8988T (cell line): ENCODE measurements at regions not wholly inside any gene's neighbourhood (a gene's known extent, or its start where the extent isn't known, plus 50 kb on each side); places are given as distances from the start of the nearest gene placed in this dataset.

ENCODE experiments used
- DNase-seq: peaks from one replicate; pipeline ENCODE4 v3.0.0; 2011

DNA sequence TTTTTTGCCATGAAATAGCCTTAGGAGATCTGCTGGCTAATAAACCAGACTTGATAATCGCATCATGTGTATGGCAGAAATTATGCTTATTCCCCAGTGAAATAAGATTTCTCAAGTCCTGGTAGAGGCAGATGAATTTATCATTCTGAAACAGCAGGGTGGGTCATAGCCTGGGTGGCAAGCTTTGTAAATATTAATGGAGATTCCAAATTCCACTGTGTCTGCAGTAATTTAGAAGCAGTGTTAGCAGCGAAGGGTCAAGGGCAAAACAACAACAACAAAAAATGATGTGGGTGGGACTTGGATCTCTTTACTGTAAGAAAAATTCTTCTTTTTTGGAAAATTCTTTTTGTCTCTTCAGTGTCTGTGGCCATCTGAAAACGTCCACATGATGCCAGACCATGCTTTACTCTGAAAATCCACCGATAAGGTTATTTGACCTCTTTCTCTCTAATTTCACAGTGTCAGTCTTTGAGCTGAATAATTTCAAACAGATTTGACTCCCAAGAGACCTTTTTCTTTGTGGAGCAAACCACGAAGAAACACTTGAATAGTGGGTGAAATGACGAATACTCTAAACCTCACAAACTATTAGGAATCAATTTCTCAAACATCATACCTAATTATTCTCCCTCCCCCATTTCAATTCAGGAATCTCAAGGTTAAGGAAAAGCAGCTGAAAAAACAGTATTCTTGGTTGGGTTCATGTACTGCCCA is 106.0 kb upstream of the RPS23 start:
- no peak for DNase-seq

- DNase-seq = no peak
Observed at GRCh38 chr5:82381591-82381990, 103.4 kb upstream of the RPS23 start.

DNA sequence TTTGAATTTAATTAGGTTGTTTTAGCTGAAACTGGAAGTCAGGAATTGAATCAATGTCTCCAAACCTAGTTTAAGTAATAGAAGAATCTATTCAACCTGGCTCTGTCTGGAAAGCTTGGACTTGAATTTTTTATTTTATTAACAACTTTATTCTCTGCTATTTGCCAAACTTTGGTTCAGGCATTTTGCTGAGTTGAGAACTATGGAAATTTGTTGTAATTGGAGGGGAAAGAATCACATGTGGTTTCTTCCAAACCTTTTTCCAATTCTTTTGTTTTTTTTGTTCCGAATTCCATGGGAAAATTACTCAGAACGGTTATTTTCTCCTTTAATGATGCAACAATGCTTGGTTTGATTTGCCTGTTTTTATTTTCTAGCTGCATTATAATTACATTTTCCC is 98.2 kb upstream of the RPS23 start:
- no peak for DNase-seq

DNA sequence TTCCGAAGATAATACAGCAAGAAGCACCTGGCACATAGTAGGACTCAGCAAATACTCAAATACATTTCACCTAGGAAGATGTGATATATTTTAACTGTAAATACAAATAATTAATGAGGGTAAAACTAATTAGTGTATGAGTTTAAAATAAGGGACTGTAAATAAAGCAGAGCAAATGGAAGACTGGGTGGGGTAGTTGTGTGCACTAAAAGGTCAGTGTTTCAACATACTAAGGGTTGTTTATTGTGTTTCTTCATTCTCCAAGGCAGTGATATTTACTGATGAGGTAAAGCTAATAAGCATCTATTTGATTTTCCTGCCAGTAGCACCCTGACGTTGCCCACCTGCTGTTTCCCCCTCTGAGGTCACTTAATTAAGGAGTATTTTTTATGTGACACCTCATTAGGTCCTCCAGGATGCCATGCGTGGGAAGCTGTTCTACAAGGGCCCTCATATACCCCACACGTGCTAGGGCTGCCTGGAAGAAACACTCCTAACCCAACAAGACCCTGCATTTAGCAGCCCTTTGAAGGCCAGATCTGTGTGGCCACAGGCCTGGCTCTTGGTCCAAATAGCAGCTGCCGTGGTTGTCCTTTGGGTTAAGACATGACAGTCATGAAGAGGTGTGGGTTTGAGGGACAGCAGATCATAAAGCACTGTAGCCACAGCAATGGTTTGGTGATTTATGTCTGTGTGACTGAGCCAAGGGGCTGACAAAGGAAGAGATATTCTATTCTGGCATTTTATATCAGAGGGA is 97.5 kb upstream of the RPS23 start:
- DNase-seq = no peak

DNA sequence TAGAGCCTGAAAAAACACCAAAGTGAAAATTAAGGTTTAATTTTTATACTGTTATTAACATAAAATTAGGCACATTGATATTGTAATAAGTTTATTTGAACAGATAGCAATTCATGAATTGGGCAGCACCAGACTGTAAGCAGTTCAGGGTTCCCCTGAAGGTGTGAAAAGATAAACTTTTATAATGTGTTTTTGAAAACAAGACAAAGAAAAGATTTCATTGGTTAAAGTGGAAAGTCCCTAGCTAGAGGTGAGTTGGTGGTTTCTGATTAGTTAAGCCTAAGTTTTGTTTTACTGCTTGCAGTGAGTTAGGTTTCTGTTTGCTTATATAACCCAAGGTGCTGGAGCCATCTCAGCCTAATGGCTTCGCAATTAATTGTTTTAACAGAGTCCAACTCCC is 96.5 kb upstream of the RPS23 start:
- no peak for DNase-seq

DNA sequence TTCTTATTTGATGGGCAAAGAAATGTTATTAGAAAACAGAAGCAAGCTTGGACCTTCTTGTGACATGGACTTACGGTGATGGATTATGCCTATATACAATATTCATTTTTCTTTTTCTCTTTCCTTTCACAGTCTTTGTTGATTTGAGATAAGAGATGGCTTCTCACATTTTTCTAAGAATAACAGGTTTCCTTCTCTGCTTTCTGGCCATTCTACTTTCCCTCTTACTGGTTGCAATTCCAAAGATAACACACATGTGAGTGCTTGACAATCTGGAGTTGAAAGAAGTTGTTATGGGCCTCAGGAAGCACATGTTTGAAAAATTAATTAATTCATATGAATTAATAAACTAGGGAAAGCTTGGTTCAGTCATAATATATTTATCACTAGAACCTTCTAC is 89.8 kb upstream of the RPS23 start:
- DNase-seq = no peak

GRCh38 chr5:82365744-82366228 is 87.6 kb upstream of the RPS23 start:
- DNase-seq = no peak

DNA sequence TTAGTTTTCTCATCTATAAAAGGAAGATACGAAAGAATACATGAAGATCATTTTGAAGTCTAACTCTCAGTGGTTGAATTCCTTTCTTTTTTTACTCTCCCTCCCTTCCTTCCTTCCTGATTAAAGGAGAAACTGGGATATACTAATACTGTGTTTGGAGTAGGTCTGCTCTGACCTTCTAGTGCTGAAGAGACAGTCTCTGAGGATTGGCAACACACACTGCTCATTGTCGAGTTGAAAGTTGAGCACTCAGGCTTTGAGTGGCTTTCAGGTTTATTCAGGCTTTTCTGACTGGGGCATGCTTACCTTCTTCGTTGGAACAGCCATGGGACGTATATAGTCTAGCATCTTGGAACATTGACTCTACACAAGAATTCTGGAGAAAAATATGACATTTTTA is 86.9 kb upstream of the RPS23 start:
- DNase-seq = no peak

DNA sequence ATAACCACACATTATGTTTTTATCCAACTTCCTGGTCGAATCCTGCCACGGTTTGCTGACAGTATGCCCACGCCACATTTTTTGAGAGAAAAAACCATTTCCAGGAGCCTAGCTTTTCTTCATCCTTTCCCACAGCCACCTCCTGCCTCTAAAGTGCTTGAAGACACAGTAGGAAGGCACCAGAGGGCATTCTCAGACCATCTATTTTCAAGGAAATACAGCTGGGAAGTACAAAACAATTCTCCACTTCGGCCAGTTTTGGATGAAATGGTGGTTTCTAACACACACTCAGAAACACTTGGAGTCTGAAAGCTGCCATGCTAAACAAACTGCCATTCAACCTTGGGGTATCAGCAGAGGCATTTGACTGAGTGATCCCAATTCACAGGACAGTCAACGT is 86.3 kb upstream of the RPS23 start:
- no peak for DNase-seq

DNA sequence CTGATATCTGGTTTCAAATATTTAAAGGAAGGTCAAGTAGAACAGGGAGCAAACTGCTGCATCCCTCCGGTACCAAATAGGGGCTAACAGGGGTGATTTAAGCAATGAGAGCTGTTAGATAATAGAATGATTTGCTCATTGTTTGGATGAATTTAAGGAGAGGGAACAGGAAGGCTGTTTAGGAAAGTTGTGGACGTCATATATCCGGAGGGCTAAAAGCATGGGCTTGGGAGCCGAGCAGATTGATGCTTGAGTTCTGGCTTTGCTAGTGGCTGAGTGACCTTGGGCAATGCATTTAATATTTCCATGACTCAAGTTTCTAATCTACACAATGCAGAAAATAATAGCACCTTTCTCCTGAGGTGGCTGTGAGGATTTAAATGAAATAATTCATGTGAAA is 85.4 kb upstream of the RPS23 start:
- no peak for DNase-seq

DNA sequence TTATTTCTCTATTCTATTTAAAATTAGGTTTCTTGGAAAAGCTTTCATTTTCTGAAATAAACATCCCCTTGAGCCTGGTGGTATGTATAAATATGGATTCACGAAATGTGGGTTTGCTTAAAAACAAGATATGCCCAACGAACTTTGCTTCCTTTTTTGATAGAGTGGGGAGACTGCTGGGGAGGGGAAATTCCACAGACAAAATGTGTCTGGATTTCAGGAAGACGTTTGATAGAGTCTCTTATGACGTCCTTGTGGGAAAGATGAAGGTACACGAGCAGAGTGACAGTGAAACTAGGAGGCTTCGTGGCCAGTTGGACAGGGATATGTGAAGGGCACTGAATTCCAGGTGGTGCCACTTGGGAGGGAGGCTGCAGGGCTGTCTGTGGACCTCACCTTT is 84.5 kb upstream of the RPS23 start:
- DNase-seq = no peak

DNA sequence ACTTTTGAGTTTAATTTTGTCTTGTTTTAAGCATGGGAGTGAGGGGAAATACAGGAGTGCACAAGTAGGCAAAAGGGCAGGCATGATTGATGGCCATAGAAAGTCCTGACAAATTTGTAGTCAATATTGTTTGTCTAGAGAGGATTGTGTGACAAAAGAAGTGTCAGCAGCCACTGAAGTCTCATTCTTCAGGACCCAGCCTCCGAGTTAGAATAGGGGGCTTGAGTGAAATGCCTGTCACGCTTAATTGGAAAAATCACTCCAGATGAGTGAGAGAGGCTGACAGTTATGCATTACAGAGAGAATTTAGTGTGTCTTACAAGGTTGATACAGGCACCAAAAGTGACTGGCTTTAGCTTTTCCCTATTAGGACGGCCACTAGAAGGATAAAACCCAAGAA is 81.9 kb upstream of the RPS23 start:
- DNase-seq = no peak

DNA sequence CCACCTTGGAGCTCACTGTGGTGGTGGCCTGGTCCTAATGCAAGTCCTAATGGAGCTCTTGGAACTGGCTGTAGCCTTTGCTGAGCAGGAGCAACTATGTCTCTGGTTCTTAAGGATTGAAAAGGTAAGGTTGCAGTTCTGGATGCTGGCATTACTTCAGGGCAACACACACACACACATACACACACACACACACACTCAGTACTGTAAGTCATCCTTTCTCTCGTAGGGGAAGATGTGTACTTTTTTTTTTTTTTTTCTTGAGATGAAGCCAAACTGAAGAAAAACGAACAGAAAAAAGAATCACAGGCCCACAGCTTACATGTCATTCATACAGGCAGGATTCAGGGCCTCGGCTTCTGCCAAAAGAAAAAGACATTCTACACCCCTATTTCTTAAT is 81.1 kb upstream of the RPS23 start:
- no peak for DNase-seq

DNA sequence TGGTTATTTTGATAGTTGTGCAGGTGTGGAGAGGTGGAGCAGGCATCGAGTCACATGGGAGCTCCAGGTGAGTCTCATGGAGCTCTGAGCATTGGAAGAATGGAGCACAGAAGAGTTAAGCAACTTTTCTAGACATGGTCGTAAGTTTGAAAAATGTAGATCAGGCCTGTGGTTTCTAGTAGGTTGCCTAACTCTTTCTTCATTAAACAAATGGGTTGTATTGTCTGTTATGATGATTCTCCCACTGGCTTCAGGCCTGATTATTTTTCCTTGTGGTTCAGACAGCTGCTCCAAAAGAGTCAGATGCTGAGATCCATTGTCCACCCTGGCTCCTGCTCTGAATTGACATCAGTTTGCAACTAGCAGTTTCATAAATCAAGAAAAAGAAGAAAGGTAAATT is 80.3 kb upstream of the RPS23 start:
- DNase-seq = no peak

GRCh38 chr5:82356808-82357671 is 78.9 kb upstream of the RPS23 start:
- DNase-seq = peak; percentile 18

DNA sequence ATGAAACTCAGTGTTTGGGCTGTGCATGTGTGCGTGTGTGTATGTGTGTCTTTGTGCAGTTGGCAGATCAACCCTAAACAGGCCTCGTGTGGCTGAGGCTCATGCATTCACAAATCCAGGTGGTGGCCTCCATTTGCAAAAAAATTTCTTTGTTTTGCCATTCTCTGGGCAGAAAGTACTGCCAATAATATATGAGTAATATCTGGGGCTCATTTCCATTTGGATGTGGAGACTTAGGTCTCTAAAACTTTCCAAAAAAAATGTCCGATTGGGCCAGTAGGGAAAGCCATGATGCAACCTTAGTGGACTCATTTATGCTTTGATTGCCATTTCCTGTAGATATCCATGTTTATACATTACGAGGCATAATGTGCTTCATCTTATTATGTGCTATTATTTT is 77.9 kb upstream of the RPS23 start:
- DNase-seq = no peak

GRCh38 chr5:82355496-82355895 is 77.3 kb upstream of the RPS23 start:
- DNase-seq = no peak

GRCh38 chr5:82355053-82355452 is 76.9 kb upstream of the RPS23 start:
- DNase-seq = no peak

- DNase-seq = no peak
Observed at GRCh38 chr5:82354543-82354942, 76.4 kb upstream of the RPS23 start.

DNA sequence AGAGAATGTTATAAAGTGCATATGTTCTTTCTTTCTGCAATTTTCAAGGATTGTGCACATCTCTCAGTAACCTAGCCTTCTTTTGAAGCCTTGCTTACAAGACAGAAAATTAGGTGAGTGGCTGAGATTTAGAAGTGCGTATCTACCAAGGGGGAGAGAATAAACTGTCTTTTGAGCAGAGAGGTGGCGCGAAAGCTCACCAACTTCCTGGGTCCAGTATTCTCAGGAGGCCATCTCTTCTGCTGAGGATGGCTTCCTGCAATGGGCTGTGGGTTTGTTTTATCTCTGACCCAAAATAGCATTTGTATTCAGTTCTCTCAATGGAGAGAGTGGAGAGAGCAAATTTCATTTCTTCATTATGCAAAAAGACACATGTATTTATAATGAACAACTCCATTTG is 75.4 kb upstream of the RPS23 start:
- no peak for DNase-seq

- DNase-seq = no peak
Observed at GRCh38 chr5:82352146-82352791, 74.1 kb upstream of the RPS23 start.

DNA sequence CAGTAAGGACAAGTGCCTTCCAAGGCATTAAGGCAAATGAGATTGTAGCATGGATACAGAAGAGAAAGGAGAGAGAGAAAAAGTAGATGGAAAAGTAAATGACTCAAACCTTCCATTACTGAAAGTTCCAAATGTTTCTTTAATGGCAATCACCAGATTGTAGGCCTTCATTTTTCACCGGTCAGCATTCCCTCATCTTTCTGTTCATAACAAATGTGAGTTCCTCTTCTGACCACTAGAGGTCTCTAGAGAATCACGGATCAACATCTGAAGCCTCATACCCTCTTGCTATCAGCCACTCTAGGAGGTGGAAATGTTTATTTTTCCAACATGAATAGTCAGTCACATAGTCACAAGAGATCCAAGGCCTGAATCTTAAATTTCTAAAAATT is 73.6 kb upstream of the RPS23 start:
- DNase-seq = no peak

GRCh38 chr5:82351297-82351696 is 73.1 kb upstream of the RPS23 start:
- no peak for DNase-seq
